C4-2B (cell line): ENCODE measurements at regions not wholly inside any gene's neighbourhood (a gene's known extent, or its start where the extent isn't known, plus 50 kb on each side); places are given as distances from the start of the nearest gene placed in this dataset.

ENCODE experiments used
- CTCF ChIP-seq: fragments of 450-650 bp; conservative IDR thresholded peaks from 2 replicates; pipeline ENCODE4 v1.5.1; 2017; ENCODE audit warnings: mild to moderate bottlenecking
- ZFX ChIP-seq: fragments of 450-650 bp; IDR thresholded peaks from 2 replicates; pipeline ENCODE4 v1.6.1; 2017

- no peak for TF ChIP-seq CTCF
- no peak for TF ChIP-seq ZFX
Measured at GRCh38 chr6:137708481-137708880, 158.6 kb upstream of the TNFAIP3 start.
